ENCODE measurements at regions not wholly inside any gene's neighbourhood (a gene's known extent, or its start where the extent isn't known, plus 50 kb on each side); places are given as distances from the start of the nearest gene placed in this dataset.

DNA sequence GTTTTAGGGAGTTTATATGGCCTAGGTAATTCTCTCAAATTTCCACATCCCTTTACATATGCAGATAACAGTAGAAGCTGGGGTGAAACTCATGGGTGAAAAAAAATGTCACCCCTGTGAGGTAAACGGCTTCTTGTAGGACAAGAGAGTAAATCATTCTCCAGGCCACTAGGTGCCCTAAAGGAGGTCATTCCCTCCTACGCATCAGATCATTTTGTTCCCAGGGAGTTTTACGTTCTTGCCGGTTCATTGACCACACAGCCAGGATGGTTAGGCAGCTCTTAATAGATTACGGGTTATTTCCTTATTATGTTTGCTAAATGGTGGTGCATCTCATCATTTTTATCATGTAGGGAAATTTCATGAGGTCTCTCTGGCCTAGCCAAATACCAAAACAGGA is 225.8 kb upstream of the NOCT start:
- TF ChIP-seq PATZ1 (CRISPR knock-in tag; IDR thresholded peaks at IDR 0.05; ENCODE audit: borderline replicate concordance) (no peak), CSDC2 (CRISPR knock-in tag; IDR thresholded peaks at IDR 0.05) (no peak), RARB (CRISPR knock-in tag; IDR thresholded peaks at IDR 0.05) (no peak), OSR1 (CRISPR knock-in tag; IDR thresholded peaks at IDR 0.05) (no peak), ZNF565 (CRISPR knock-in tag; conservative IDR thresholded peaks at IDR 0.05; ENCODE audit: low read depth) (no peak), CREB5 (CRISPR knock-in tag; IDR thresholded peaks at IDR 0.05; ENCODE audit: low read depth) (no peak), ZC3H10 (CRISPR knock-in tag; IDR thresholded peaks at IDR 0.05) (no peak), ZFP3 (CRISPR knock-in tag; IDR thresholded peaks at IDR 0.05) (no peak), ARNTL (CRISPR knock-in tag; IDR thresholded peaks at IDR 0.05; ENCODE audit: borderline replicate concordance, low read depth) (no peak), ZNF8 (CRISPR knock-in tag; IDR thresholded peaks at IDR 0.05) (no peak)

All from SK-N-SH treated with all-trans-retinoic acid at 6 μM for 48 hours (cell line).